H9 (cell line): ENCODE measurements at regions not wholly inside any gene's neighbourhood (a gene's known extent, or its start where the extent isn't known, plus 50 kb on each side); places are given as distances from the start of the nearest gene placed in this dataset.

Experiments used
- DNase-seq: peaks from one replicate; pipeline ENCODE4 v3.0.0-alpha.2; 2017
- H2AFZ ChIP-seq: one replicate; pipeline ENCODE4 v1.6.1; 2013; ENCODE audit warnings: mild to moderate bottlenecking, low read length, control low read depth, moderate library complexity
- H2AK5ac ChIP-seq: 2 replicates; pipeline ENCODE4 v1.6.1; 2013; ENCODE audit warnings: low read length, control low read depth, mixed read lengths; ENCODE audit not compliant: insufficient read length
- H2BK120ac ChIP-seq: one replicate; pipeline ENCODE4 v1.6.1; 2013; ENCODE audit warnings: low read depth, mild to moderate bottlenecking, low read length, control low read depth, inconsistent platforms; ENCODE audit not compliant: poor library complexity, severe bottlenecking
- H2BK12ac ChIP-seq: 2 replicates; pipeline ENCODE4 v1.6.1; 2013; ENCODE audit warnings: low read length, control low read depth, mixed read lengths, low read depth; ENCODE audit not compliant: insufficient read length
- H2BK15ac ChIP-seq: 2 replicates; pipeline ENCODE4 v1.6.1; 2013; ENCODE audit warnings: low read depth, low read length, control low read depth
- H2BK20ac ChIP-seq: one replicate; pipeline ENCODE4 v1.6.1; 2013; ENCODE audit warnings: low read depth, mild to moderate bottlenecking, low read length, control low read depth, inconsistent platforms; ENCODE audit not compliant: poor library complexity, severe bottlenecking
- H2BK5ac ChIP-seq: 2 replicates; pipeline ENCODE4 v1.6.1; 2013; ENCODE audit warnings: low read length, control low read depth, mixed read lengths; ENCODE audit not compliant: insufficient read length
- H3K14ac ChIP-seq: 2 replicates; pipeline ENCODE4 v1.6.1; 2013; ENCODE audit warnings: low read length, control low read depth; ENCODE audit not compliant: insufficient read depth
- H3K18ac ChIP-seq: 2 replicates; pipeline ENCODE4 v1.6.1; 2013; ENCODE audit warnings: low read depth, mild to moderate bottlenecking, mixed read lengths, low read length, control low read depth; ENCODE audit not compliant: insufficient read length
- H3K23ac ChIP-seq: 2 replicates; pipeline ENCODE4 v1.6.1; 2013; ENCODE audit warnings: low read length, control low read depth, mixed read lengths, low read depth; ENCODE audit not compliant: insufficient read length
- H3K23me2 ChIP-seq: 2 replicates; pipeline ENCODE4 v1.6.1; 2013; ENCODE audit warnings: low read depth, mild to moderate bottlenecking, mixed read lengths, low read length, control low read depth; ENCODE audit not compliant: insufficient read length, poor library complexity, severe bottlenecking
- H3K27ac ChIP-seq: 2 replicates; pipeline ENCODE4 v1.5.1; 2013; ENCODE audit warnings: low read length, control low read depth, mixed read lengths, low read depth; ENCODE audit not compliant: insufficient read length
- H3K27me3 ChIP-seq: 2 replicates; pipeline ENCODE4 v1.6.1; 2013; ENCODE audit warnings: low read length, control low read depth, inconsistent platforms; ENCODE audit not compliant: insufficient read depth
- H3K4ac ChIP-seq: 2 replicates; pipeline ENCODE4 v1.6.1; 2013; ENCODE audit warnings: low read depth, mild to moderate bottlenecking, control low read depth, inconsistent platforms, low read length, moderate library complexity
- H3K4me1 ChIP-seq: 2 replicates; pipeline ENCODE4 v1.6.1; 2013; ENCODE audit warnings: low read length, control low read depth, inconsistent platforms; ENCODE audit not compliant: insufficient read depth
- H3K4me2 ChIP-seq: 2 replicates; pipeline ENCODE4 v1.6.1; 2013; ENCODE audit warnings: low read length, control low read depth, mixed read lengths; ENCODE audit not compliant: insufficient read length, insufficient read depth
- H3K56ac ChIP-seq: 2 replicates; pipeline ENCODE4 v1.6.1; 2013; ENCODE audit warnings: low read depth, mild to moderate bottlenecking, mixed read lengths, low read length, control low read depth; ENCODE audit not compliant: insufficient read length
- H3K79me1 ChIP-seq: 2 replicates; pipeline ENCODE4 v1.6.1; 2013; ENCODE audit warnings: low read depth, mild to moderate bottlenecking, moderate library complexity, low read length, control low read depth, inconsistent platforms; ENCODE audit not compliant: insufficient read depth, poor library complexity, severe bottlenecking
- H3K79me2 ChIP-seq: 2 replicates; pipeline ENCODE4 v1.6.1; 2013; ENCODE audit warnings: low read length, control low read depth, inconsistent platforms; ENCODE audit not compliant: insufficient read depth
- H3K9ac ChIP-seq: 2 replicates; pipeline ENCODE4 v1.6.1; 2013; ENCODE audit warnings: low read length, control low read depth, mixed read lengths; ENCODE audit not compliant: insufficient read length; ENCODE audit errors: extremely low read depth
- H3K9me3 ChIP-seq: one replicate; pipeline ENCODE4 v1.6.1; 2013; ENCODE audit warnings: low read depth, low read length, inconsistent platforms; ENCODE audit not compliant: control insufficient read depth
- H3T11ph ChIP-seq: one replicate; pipeline ENCODE4 v1.6.1; 2013; ENCODE audit warnings: mild to moderate bottlenecking, low read length, control low read depth, inconsistent platforms
- H4K20me1 ChIP-seq: one replicate; pipeline ENCODE4 v1.6.1; 2013; ENCODE audit not compliant: control insufficient read depth, insufficient read length, insufficient read depth
- H4K5ac ChIP-seq: 2 replicates; pipeline ENCODE4 v1.6.1; 2013; ENCODE audit warnings: low read depth, mild to moderate bottlenecking, mixed read lengths, low read length, control low read depth; ENCODE audit not compliant: insufficient read length
- H4K8ac ChIP-seq: replicated peaks from 2 replicates; pipeline ENCODE4 v1.6.1; 2013; ENCODE audit warnings: low read length, control low read depth, mixed read lengths, low read depth; ENCODE audit not compliant: insufficient read length
- H4K91ac ChIP-seq: 2 replicates; pipeline ENCODE4 v1.6.1; 2013; ENCODE audit warnings: low read depth, mild to moderate bottlenecking, moderate library complexity, mixed read lengths, low read length, control low read depth; ENCODE audit not compliant: insufficient read length
- H3K27ac Mint-ChIP-seq, 3 experiments: 2 replicates in 2 of 3; 3 replicates in 1 of 3; pipeline ENCODE4 v1.8.0; 2020 to 2021; ENCODE audit warnings: mixed read lengths in 3 of 3, mild to moderate bottlenecking in 1 of 3, moderate library complexity in 1 of 3
- H3K27me3 Mint-ChIP-seq: 2 replicates; pipeline ENCODE4 v1.8.0; 2021; ENCODE audit warnings: low read depth, mild to moderate bottlenecking, moderate library complexity, mixed read lengths
- H3K36me3 Mint-ChIP-seq, 3 experiments: 2 replicates in 2 of 3; 3 replicates in 1 of 3; pipeline ENCODE4 v1.8.0; 2020 to 2021; ENCODE audit warnings: low read depth in 3 of 3, mixed read lengths in 3 of 3; ENCODE audit not compliant: insufficient read depth in 1 of 3
- H3K4me1 Mint-ChIP-seq, 2 experiments: 2 replicates each; pipeline ENCODE4 v1.8.0; 2020; ENCODE audit warnings: mixed read lengths in 2 of 2
- H3K4me3 Mint-ChIP-seq, 2 experiments: 2 replicates in 1 of 2; 3 replicates in 1 of 2; pipeline ENCODE4 v1.8.0; 2020 to 2021; ENCODE audit warnings: mild to moderate bottlenecking in 2 of 2, mixed read lengths in 2 of 2, moderate library complexity in 1 of 2
- H3K9me3 Mint-ChIP-seq, 2 experiments: 2 replicates in 1 of 2; 3 replicates in 1 of 2; pipeline ENCODE4 v1.8.0; 2020; ENCODE audit warnings: mild to moderate bottlenecking in 2 of 2, mixed read lengths in 2 of 2, moderate library complexity in 1 of 2
- WGBS: extraction: QIAGEN DNeasy Blood & Tissue Kit; methylation state at CpG from one replicate; pipeline ENCODE4 v1.1.7; 2013; ENCODE audit warnings: missing lambda C conversion rate, low lambda C conversion rate, mixed read lengths; ENCODE audit not compliant: insufficient read length; ENCODE audit errors: extremely low coverage; 5-methylcytosine and 5-hydroxymethylcytosine counted together
- TF ChIP-seq, protein P1 (sequence below): fragments of 200-600 bp; sonication (generic); conservative IDR thresholded peaks from 3 replicates; pipeline ENCODE4 v1.8.0; 2021; ENCODE audit warnings: antibody characterized with exemption, mild to moderate bottlenecking

DNA sequence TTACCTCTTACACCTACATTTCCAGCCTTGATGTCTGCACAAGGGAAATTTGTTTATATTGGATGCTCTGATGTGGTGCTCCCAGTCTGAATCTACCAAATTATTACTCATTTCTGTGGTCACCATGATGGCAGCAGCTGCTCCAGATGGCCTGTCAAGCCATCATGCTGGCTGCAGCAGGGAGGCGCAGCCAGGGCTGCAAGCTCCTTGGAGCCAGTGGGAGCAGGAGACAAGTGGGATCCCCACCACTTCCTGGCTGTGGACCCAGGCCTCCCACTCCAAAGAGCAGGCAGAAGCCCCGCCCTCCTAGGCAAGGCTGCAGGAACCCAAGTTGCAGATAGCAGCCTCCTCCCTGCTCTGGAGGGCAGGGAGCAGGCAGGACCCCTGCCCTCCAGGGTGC, 241.1 kb upstream of the ATP10B start:
- no peak overlapping the region for H4K8ac ChIP-seq
- H3K4me2 ChIP-seq = no peak overlapping the region

More for the DNA sequence above, 241.1 kb upstream of the ATP10B start:
- Histone ChIP-seq H3K23me2 (no peaks in the 10 kb centered on the region), H2AK5ac (no peak overlapping the region), H3T11ph (no peak overlapping the region), H2BK120ac (no peak overlapping the region), H4K91ac (no peak overlapping the region), H3K18ac (no peak overlapping the region), H3K56ac (no peak overlapping the region), H3K4me1 (no peaks in the 10 kb centered on the region), H3K79me2 (no peaks in the 10 kb centered on the region), H3K27ac (no peak overlapping the region), H3K27me3 (no peaks in the 10 kb centered on the region), H3K4ac (no peak overlapping the region), H2AFZ (no peak overlapping the region), H3K9me3 (no peaks in the 10 kb centered on the region), H2BK15ac (no peak overlapping the region), H2BK12ac (no peak overlapping the region), H2BK20ac (no peak overlapping the region), H3K79me1 (no peaks in the 10 kb centered on the region), H3K23ac (no peak overlapping the region), H3K9ac (no peak overlapping the region), H4K5ac (no peak overlapping the region), H4K20me1 (no peaks in the 10 kb centered on the region), H3K14ac (peak overlapping the region; percentile 14; the same call in 1 of the 2 replicates), H2BK5ac (no peak overlapping the region)
- no peaks in the 10 kb centered on the region for H3K27me3 Mint-ChIP-seq
- WGBS = no CpG with 5 or more reads among the region's 2 CpGs
- H3K9me3 Mint-ChIP-seq = no peaks in the 10 kb centered on the region
- H3K4me1 Mint-ChIP-seq = no peaks in the 10 kb centered on the region
- H3K27ac Mint-ChIP-seq = no peak overlapping the region
- H3K4me3 Mint-ChIP-seq = no peak overlapping the region
- no peaks in the 10 kb centered on the region for H3K36me3 Mint-ChIP-seq
- peak; percentile 29 for DNase-seq
- TF ChIP-seq, protein P1, sequence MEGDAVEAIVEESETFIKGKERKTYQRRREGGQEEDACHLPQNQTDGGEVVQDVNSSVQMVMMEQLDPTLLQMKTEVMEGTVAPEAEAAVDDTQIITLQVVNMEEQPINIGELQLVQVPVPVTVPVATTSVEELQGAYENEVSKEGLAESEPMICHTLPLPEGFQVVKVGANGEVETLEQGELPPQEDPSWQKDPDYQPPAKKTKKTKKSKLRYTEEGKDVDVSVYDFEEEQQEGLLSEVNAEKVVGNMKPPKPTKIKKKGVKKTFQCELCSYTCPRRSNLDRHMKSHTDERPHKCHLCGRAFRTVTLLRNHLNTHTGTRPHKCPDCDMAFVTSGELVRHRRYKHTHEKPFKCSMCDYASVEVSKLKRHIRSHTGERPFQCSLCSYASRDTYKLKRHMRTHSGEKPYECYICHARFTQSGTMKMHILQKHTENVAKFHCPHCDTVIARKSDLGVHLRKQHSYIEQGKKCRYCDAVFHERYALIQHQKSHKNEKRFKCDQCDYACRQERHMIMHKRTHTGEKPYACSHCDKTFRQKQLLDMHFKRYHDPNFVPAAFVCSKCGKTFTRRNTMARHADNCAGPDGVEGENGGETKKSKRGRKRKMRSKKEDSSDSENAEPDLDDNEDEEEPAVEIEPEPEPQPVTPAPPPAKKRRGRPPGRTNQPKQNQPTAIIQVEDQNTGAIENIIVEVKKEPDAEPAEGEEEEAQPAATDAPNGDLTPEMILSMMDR = no peak
